Amniotic stem cell (primary cell): ENCODE measurements at regions not wholly inside any gene's neighbourhood (a gene's known extent, or its start where the extent isn't known, plus 50 kb on each side); places are given as distances from the start of the nearest gene placed in this dataset.
"Not testable (repeated sequence)": the region's sequence is repeated elsewhere in the genome, so short reads cannot be mapped to it uniquely, and the experiment has no call there.

Source experiments
- DNase-seq: peaks from one replicate; lab custom pipeline; 2025; lab: John Stamatoyannopoulos, UW

GRCh38 chr12:68387338-68387737, 55.2 kb upstream of the MDM1 start:
- DNase-seq: no peak

DNA sequence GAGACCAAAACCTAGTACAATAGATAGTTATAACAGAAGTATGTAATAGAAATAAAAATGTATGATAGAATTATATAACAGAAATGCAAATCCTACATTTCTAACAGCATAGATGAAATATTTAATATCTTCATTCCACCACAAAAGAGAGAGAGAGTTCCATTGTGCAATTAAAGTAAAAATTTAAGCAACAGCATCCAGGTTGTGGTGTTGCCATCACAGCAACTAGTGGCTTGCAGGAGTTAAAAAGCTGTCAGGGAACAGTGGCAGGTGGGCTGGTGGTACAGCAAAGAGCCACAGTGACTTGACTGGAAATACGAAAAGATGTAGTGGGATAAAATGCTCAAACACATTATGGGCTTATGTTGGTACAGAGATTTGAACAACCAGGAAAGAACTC, 57.1 kb upstream of the MDM1 start:
- DNase-seq: no peak

DNA sequence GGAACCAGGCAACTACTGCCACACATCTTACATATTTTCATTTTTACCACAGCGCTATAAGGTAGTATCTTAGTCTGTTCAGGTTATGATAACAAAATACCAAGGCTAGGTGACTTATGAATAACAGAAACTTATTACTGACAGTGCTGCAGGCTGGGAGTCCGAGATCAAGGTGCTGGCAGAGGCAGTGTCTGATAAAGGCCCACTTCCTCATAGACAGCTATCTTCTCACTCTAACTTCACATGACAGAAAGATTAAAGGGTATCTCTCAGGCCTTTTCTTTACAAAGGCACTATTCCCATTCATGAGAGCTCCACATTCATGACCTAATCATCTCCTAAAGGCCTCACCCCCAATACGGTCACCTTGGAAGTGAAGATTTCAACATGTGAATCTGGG, 59.8 kb upstream of the MDM1 start:
- DNase-seq: no peak

- no peak for DNase-seq
These were observed 60.2 kb upstream of the MDM1 start for GRCh38 chr12:68392376-68392775.

DNA sequence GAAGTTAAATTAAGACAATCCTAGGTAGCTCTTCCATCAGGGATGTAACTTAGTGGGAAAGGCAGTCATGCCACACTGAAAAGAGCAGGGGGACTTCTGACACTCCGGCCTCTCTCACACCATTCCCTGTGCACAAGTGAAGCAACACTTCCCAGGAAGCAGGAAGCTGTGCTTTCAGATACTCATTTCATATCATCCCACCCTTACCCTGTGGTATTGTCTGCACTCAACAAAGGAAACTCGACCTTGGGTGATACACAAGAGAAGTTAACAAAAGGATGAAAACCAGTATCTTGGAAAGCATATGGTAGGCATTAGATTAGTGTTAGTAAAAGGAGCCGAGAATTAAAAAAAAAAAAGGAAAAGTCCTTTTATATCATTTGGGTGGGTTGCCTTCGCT, 61.3 kb upstream of the MDM1 start:
- DNase-seq: no peak

GRCh38 chr12:68397566-68398158, 65.5 kb upstream of the MDM1 start:
- no peak for DNase-seq

GRCh38 chr12:68398689-68399088, 66.5 kb upstream of the MDM1 start:
- not testable (repeated sequence) for DNase-seq

DNA sequence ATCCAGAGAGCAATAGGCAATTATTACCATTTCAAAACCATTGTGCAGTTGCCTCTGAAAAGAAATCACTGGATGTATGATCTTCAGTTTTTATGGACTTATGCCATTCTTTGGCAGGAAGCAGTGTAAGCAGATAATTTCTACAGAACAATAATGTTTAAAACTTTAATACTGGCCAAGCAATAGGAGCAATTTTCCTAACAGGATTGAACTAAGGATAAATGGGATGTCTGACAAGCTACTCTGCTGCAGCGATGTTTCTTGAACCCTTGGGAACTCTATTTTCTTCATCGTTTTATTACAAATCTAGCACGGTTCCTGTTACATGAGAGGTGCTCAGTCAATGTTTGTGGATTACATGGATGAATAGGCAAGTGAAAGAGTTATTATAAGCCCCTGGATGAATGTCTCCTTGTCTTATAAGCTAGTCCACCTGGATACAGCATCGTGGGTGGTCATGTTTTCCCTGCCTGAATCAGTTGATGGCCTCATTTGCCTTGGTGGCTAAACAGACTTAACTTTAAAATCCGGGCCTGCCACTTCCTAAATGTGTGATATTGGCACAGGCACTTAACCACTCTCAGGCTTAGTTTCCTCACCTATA, 68.2 kb upstream of the MDM1 start:
- no peak for DNase-seq

GRCh38 chr12:68402422-68402821, 70.3 kb upstream of the MDM1 start:
- DNase-seq: no peak

GRCh38 chr12:68403296-68403695, 71.1 kb upstream of the MDM1 start:
- no peak for DNase-seq

GRCh38 chr12:68403711-68404110, 71.5 kb upstream of the MDM1 start:
- no peak for DNase-seq

- DNase-seq: no peak
These were observed 73.2 kb upstream of the MDM1 start for GRCh38 chr12:68405343-68405781.

DNA sequence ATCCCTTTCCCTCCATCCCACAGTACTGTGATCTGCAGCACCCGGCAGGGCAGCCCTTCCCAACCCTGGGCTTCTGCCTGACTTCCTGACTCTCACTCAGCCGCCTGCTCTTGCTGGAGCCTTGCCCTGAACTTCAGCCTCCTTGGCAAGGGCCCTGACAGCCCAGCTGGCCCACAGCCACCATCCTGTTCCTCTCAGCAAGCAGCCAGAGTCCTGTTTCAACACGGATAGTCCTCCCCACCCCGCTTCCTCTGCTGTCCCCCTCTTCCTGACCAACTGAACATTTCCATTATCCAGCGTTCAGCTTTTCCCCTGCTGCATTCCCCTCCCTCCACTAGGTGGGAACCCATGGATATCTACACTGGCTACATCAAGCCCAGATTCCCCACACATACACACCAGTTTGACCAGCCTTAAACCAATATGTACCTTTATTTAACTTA, 74.0 kb upstream of the MDM1 start:
- DNase-seq: no peak

GRCh38 chr12:68406911-68407310, 74.7 kb upstream of the MDM1 start:
- no peak for DNase-seq

- DNase-seq: no peak
These were observed 78.0 kb upstream of the MDM1 start for GRCh38 chr12:68410018-68410660.

- no peak for DNase-seq
These were observed 79.2 kb upstream of the MDM1 start for GRCh38 chr12:68411371-68411770.

DNA sequence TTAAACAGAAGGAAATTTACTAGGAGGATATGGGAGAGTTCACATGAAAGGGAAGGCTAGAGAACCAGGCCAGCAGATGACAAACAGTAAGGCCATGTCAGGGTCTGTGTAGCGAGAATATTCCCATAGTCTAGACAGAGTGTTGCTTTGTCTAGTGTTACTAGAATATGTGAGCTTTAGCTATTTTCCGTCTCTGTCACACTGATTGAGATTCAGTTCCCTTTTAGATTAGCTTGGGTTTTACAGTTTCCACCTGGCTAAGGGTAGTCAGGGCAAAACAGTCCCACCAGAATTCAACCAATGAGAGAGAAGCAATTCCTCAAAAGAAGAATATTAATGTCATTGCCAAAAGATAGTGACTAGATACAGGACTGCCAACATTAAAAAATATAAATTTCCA, 82.8 kb upstream of the MDM1 start:
- no peak for DNase-seq

DNA sequence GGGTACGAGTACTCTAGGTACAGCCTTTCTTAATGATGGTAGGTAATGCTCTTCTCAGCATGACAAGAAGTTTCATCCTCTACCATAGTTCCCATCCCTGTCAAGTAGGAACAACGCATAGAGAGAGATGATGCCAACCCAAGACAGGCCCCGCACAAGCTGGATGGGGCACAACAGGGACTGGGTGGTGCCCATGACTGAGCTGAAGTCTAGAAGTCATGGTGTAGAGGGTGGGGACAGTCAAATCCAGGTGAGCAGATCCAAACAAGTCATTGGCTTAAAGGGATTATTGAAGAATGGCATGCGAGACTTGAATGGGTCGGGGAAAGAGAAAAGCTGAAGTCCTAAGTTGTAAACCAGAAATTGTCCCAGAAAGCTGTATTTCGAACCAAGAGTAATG, 84.2 kb upstream of the MDM1 start:
- DNase-seq: no peak

- no peak for DNase-seq
These were observed 84.7 kb upstream of the MDM1 start for GRCh38 chr12:68416826-68417225.

- no peak for DNase-seq
These were observed 85.9 kb upstream of the MDM1 start for GRCh38 chr12:68418137-68418460.

DNA sequence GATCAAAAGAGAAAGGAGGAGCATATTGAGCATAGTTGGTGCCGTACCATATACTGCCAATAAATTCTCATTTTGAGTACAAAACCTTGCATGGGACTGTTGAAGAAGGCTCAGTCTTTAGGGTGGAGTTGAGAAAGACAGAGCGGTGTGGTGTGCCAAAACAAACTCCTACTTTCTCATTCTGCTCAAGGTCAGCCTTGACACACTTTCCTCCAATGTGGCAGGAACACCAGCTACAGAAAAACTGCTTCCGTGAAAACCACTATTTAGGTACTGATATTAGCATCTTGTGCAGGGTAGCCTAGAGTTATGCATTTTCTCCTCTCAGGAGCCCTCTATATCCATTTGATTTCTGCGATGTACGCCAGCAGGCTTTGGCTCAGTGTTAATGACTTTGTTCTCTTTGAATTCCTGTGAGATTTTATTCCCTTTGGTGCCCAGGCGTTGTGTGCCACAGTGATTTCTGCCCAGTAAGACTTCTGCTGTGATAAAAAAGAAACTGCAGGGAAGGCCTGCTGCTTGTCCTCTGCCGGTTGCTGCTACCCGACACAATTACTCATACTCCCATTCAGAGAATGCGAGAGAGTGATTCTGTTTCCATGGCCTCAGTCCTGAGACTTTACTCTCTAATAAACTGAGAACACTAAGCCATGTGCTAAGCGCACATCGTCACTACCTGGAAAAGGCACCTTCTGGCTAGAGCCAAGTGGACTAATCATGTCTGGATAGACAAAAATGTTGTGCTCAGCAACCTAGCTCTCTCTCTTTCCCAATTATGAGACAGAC, 88.3 kb upstream of the MDM1 start:
- no peak for DNase-seq

DNA sequence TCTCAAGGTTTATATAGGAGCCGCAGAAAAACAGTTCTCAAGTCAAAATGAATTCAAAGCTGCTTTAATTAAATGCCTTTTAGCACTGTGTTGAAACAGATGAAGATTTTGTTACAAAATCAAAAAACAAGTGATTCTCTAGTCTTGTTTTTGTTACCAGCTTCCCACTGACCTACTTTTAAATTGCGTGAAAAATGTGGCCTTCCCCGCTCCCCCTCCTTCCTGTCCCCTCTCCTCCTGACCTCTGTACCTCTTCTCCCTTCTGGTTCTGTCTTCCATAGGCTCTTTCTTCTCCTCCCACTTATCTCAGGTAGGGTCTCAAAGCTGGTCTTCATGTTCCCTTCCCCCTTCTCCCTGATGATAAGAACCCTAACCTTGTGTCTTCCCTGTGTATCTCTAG, 90.0 kb upstream of the MDM1 start:
- no peak for DNase-seq

GRCh38 chr12:68422956-68423574, 90.9 kb upstream of the MDM1 start:
- DNase-seq: no peak
